Liver (tissue), 8 donors: ENCODE measurements at regions not wholly inside any gene's neighbourhood (a gene's known extent, or its start where the extent isn't known, plus 50 kb on each side); places are given as distances from the start of the nearest gene placed in this dataset.

Experiments used
- DNase-seq: peaks from one replicate; pipeline ENCODE4 v3.0.0-alpha.2; 2017; ENCODE audit warnings: low spot score
- H3K27ac ChIP-seq, 2 donors: one replicate each; pipeline ENCODE4 v1.7.0; 2013; ENCODE audit warnings: inconsistent platforms in 2 of 2, low read length in 2 of 2, control low read depth in 1 of 2, low read depth in 1 of 2, mild to moderate bottlenecking in 1 of 2
- H3K27me3 ChIP-seq, 4 donors: one replicate each; pipeline versions ENCODE4 v1.6.1 to v1.7.0; 2013; ENCODE audit warnings: low read length in 3 of 4, inconsistent platforms in 1 of 4, mild to moderate bottlenecking in 1 of 4, moderate library complexity in 1 of 4; ENCODE audit not compliant: control insufficient read depth in 4 of 4, insufficient read depth in 4 of 4
- H3K36me3 ChIP-seq, 4 donors: one replicate each; pipeline versions ENCODE4 v1.6.1 to v1.7.0; 2013; ENCODE audit warnings: low read length in 3 of 4, mild to moderate bottlenecking in 3 of 4, low read depth in 1 of 4, moderate library complexity in 1 of 4; ENCODE audit not compliant: control insufficient read depth in 4 of 4, insufficient read depth in 3 of 4
- H3K4me1 ChIP-seq, 4 donors: one replicate each; pipeline versions ENCODE4 v1.6.1 to v1.7.0; 2013; ENCODE audit warnings: low read length in 3 of 4, mild to moderate bottlenecking in 3 of 4, moderate library complexity in 1 of 4; ENCODE audit not compliant: control insufficient read depth in 4 of 4, insufficient read depth in 4 of 4
- H3K4me3 ChIP-seq, 3 donors: one replicate each; pipeline versions ENCODE4 v1.6.1 to v1.7.0; 2013; ENCODE audit warnings: low read length in 3 of 3, control low read depth in 1 of 3, low read depth in 1 of 3, mild to moderate bottlenecking in 1 of 3
- H3K9ac ChIP-seq, 2 donors: one replicate each; pipeline ENCODE4 v1.7.0; 2013; ENCODE audit warnings: low read length in 2 of 2, mild to moderate bottlenecking in 2 of 2, moderate library complexity in 2 of 2, control low read depth in 1 of 2, low read depth in 1 of 2
- H3K9me3 ChIP-seq, 4 donors: one replicate each; pipeline versions ENCODE4 v1.6.1 to v1.7.0; 2013; ENCODE audit warnings: low read length in 3 of 4; ENCODE audit not compliant: control insufficient read depth in 4 of 4
- EGR1 ChIP-seq, 2 donors: IDR thresholded peaks; 2 replicates each; pipeline ENCODE4 v1.6.1; 2016 to 2018; ENCODE audit warnings: antibody characterized with exemption in 2 of 2, low read depth in 2 of 2
- FOXA1 ChIP-seq: IDR thresholded peaks from 2 replicates; pipeline ENCODE4 v1.6.1; 2016; ENCODE audit warnings: antibody characterized with exemption
- FOXA2 ChIP-seq: IDR thresholded peaks from 2 replicates; pipeline ENCODE4 v1.6.1; 2016; ENCODE audit warnings: antibody characterized with exemption
- HNF4A ChIP-seq, 2 donors: conservative IDR thresholded peaks; 2 replicates each; pipeline ENCODE4 v1.6.1; 2016; ENCODE audit warnings: antibody characterized with exemption in 2 of 2, mild to moderate bottlenecking in 2 of 2
- JUND ChIP-seq, 2 donors: IDR thresholded peaks; 2 replicates each; pipeline ENCODE4 v1.6.1; 2016; ENCODE audit warnings: antibody characterized with exemption in 2 of 2
- NR2F2 ChIP-seq: IDR thresholded peaks from 2 replicates; pipeline ENCODE4 v1.6.1; 2016; ENCODE audit warnings: antibody characterized with exemption
- RAD21 ChIP-seq, 2 donors: IDR thresholded peaks; 2 replicates each; pipeline ENCODE4 v1.6.1; 2016; ENCODE audit warnings: antibody characterized with exemption in 2 of 2, mild to moderate bottlenecking in 2 of 2
- REST ChIP-seq: IDR thresholded peaks from 2 replicates; pipeline ENCODE4 v1.6.1; 2016; ENCODE audit warnings: antibody characterized with exemption, mild to moderate bottlenecking
- SP1 ChIP-seq: IDR thresholded peaks from 2 replicates; pipeline ENCODE4 v1.6.1; 2018; ENCODE audit warnings: antibody characterized with exemption, mild to moderate bottlenecking
- TAF1 ChIP-seq: conservative IDR thresholded peaks from 2 replicates; pipeline ENCODE4 v1.6.1; 2016; ENCODE audit warnings: antibody characterized with exemption, mild to moderate bottlenecking
- YY1 ChIP-seq: IDR thresholded peaks from 2 replicates; pipeline ENCODE4 v1.6.1; 2016; ENCODE audit warnings: antibody characterized with exemption, mild to moderate bottlenecking
- ZBTB33 ChIP-seq: IDR thresholded peaks from 2 replicates; pipeline ENCODE4 v1.6.1; 2016; ENCODE audit warnings: antibody characterized with exemption
- WGBS: extraction: QIAGEN DNeasy Blood & Tissue Kit; methylation state at CpG from one replicate; pipeline ENCODE4 v1.1.7; 2013; 5-methylcytosine and 5-hydroxymethylcytosine counted together
- TF ChIP-seq, protein P1 (sequence below): IDR thresholded peaks from 2 replicates; pipeline ENCODE4 v1.6.1; 2016; ENCODE audit warnings: antibody characterized with exemption
- TF ChIP-seq, protein P2 (sequence below): fragments of 150-350 bp; IDR thresholded peaks from 2 replicates; pipeline ENCODE4 v1.5.1; 2017; ENCODE audit warnings: improper control_type of control experiment, low read depth, low read length; ENCODE audit not compliant: missing input control
- TF ChIP-seq, protein P3 (sequence below): IDR thresholded peaks from 2 replicates; pipeline ENCODE4 v1.6.1; 2016; ENCODE audit warnings: antibody characterized with exemption
- donor health status: healthy.
- donor health status: healthy.
- donor health status: healthy.
- donor health status: healthy.
- donor health status: healthy.

DNA sequence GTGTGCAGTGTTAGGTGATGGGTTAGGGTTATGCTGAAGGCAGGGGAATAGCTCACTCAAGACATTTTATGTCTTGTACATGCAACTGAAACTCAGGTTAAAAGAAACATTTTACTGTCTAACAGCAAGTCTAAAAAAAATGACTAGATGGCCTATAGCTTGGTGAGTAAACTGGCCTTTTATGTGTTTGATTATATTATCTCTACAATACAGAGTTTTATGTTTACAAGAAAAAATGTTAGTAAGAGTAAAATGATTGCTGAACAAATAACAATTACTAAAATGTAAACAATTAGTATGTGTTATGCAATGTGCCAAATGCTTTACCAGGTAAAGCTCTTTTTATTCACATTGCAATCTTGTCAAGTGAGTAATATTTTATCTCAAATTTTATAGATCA, 1039.6 kb downstream of the ROBO2 start:
- H3K36me3 ChIP-seq, result no peaks in the 10 kb centered on the region
- no peaks in the 10 kb centered on the region for H3K4me1 ChIP-seq
- no peak for DNase-seq
- H3K9me3 ChIP-seq, result no peaks in the 10 kb centered on the region
- no peak overlapping the region for H3K27ac ChIP-seq
- no peaks in the 10 kb centered on the region for H3K27me3 ChIP-seq
- no peak for TF ChIP-seq JUND (IDR thresholded peaks at IDR 0.05)
- H3K9ac ChIP-seq, result no peak overlapping the region
- no peak overlapping the region for H3K4me3 ChIP-seq

DNA sequence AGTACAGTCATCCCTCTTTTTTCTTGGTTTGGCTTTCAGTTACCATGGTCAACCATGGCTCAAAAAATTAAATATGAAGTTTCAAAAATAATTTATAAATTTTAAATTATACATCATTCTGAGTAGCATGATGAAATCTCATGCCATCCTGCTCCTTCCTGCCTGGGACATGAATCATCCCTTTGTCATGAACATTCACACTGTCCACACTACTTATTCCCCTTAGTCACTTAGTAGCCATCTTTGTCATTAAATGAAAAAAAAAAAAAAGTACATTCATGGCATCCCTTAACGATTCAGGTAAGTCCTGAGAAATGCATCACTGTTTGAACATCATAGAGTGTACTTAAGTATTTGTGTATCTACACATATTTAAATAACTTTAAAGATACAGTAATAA, 1046.3 kb downstream of the ROBO2 start:
- WGBS, result 88% methylated on average over 1 of the region's 1 CpG
- Histone ChIP-seq H3K27ac (no peak overlapping the region), H3K4me1 (no peaks in the 10 kb centered on the region), H3K9ac (no peak overlapping the region), H3K4me3 (no peak overlapping the region), H3K27me3 (no peaks in the 10 kb centered on the region), H3K36me3 (no peaks in the 10 kb centered on the region), H3K9me3 (no peaks in the 10 kb centered on the region)
- no peak for DNase-seq
- TF ChIP-seq TAF1 (no peak), FOXA1 (no peak), YY1 (no peak), SP1 (no peak), EGR1 (IDR thresholded peaks at IDR 0.05; ENCODE audit: low read depth in 2 of 2) (no peak), ZBTB33 (no peak), REST (no peak), NR2F2 (no peak), HNF4A (conservative IDR thresholded peaks at IDR 0.05) (no peak), FOXA2 (no peak), RAD21 (IDR thresholded peaks at IDR 0.05) (no peak)
- TF ChIP-seq, protein P1, sequence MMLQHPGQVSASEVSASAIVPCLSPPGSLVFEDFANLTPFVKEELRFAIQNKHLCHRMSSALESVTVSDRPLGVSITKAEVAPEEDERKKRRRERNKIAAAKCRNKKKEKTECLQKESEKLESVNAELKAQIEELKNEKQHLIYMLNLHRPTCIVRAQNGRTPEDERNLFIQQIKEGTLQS, result no peak
- TF ChIP-seq, protein P2, sequence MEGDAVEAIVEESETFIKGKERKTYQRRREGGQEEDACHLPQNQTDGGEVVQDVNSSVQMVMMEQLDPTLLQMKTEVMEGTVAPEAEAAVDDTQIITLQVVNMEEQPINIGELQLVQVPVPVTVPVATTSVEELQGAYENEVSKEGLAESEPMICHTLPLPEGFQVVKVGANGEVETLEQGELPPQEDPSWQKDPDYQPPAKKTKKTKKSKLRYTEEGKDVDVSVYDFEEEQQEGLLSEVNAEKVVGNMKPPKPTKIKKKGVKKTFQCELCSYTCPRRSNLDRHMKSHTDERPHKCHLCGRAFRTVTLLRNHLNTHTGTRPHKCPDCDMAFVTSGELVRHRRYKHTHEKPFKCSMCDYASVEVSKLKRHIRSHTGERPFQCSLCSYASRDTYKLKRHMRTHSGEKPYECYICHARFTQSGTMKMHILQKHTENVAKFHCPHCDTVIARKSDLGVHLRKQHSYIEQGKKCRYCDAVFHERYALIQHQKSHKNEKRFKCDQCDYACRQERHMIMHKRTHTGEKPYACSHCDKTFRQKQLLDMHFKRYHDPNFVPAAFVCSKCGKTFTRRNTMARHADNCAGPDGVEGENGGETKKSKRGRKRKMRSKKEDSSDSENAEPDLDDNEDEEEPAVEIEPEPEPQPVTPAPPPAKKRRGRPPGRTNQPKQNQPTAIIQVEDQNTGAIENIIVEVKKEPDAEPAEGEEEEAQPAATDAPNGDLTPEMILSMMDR, result no peak
- TF ChIP-seq, protein P3, sequence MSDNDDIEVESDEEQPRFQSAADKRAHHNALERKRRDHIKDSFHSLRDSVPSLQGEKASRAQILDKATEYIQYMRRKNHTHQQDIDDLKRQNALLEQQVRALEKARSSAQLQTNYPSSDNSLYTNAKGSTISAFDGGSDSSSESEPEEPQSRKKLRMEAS, result no peak
